GM19240 (cell line): ENCODE measurements at regions not wholly inside any gene's neighbourhood (a gene's known extent, or its start where the extent isn't known, plus 50 kb on each side); places are given as distances from the start of the nearest gene placed in this dataset.
"Not testable (repeated sequence)": the region's sequence is repeated elsewhere in the genome, so short reads cannot be mapped to it uniquely, and the experiment has no call there.

ENCODE experiments used
- DNase-seq: peaks from one replicate; pipeline ENCODE4 v3.0.0; 2011; ENCODE audit warnings: low spot score; ENCODE audit not compliant: insufficient read length

- DNase-seq: no peak
Measured at GRCh38 chr1:59199147-59199546, 97.7 kb upstream of the FGGY start.

- no peak for DNase-seq
Measured at GRCh38 chr1:59199719-59200376, 97.0 kb upstream of the FGGY start.

GRCh38 chr1:59201341-59201740, 95.6 kb upstream of the FGGY start:
- no peak for DNase-seq

- no peak for DNase-seq
Measured at GRCh38 chr1:59202455-59202854, 94.4 kb upstream of the FGGY start.

- DNase-seq: no peak
Measured at GRCh38 chr1:59204001-59204400, 92.9 kb upstream of the FGGY start.

- DNase-seq: not testable (repeated sequence)
Measured at GRCh38 chr1:59206616-59207015, 90.3 kb upstream of the FGGY start.

GRCh38 chr1:59210430-59210829, 86.5 kb upstream of the FGGY start:
- DNase-seq: not testable (repeated sequence)

- no peak for DNase-seq
Measured at GRCh38 chr1:59212706-59213105, 84.2 kb upstream of the FGGY start.

GRCh38 chr1:59214248-59215208, 82.4 kb upstream of the FGGY start:
- DNase-seq: no peak

GRCh38 chr1:59215766-59216291, 81.1 kb upstream of the FGGY start:
- no peak for DNase-seq

- not testable (repeated sequence) for DNase-seq
Measured at GRCh38 chr1:59217439-59217838, 79.5 kb upstream of the FGGY start.

GRCh38 chr1:59218521-59219236, 78.2 kb upstream of the FGGY start:
- DNase-seq: no peak

- no peak for DNase-seq
Measured at GRCh38 chr1:59219916-59220315, 77.0 kb upstream of the FGGY start.

GRCh38 chr1:59220356-59220755, 76.5 kb upstream of the FGGY start:
- no peak for DNase-seq

GRCh38 chr1:59223198-59223597, 73.7 kb upstream of the FGGY start:
- no peak for DNase-seq

- no peak for DNase-seq
Measured at GRCh38 chr1:59223989-59224634, 72.8 kb upstream of the FGGY start.

- DNase-seq: no peak
Measured at GRCh38 chr1:59225594-59226316, 71.1 kb upstream of the FGGY start.

- DNase-seq: no peak
Measured at GRCh38 chr1:59229138-59229537, 67.8 kb upstream of the FGGY start.

- DNase-seq: no peak
Measured at GRCh38 chr1:59230622-59231021, 66.3 kb upstream of the FGGY start.

GRCh38 chr1:59232216-59232615, 64.7 kb upstream of the FGGY start:
- DNase-seq: no peak

- no peak for DNase-seq
Measured at GRCh38 chr1:59233444-59233843, 63.5 kb upstream of the FGGY start.
